ENCODE measurements at regions not wholly inside any gene's neighbourhood (a gene's known extent, or its start where the extent isn't known, plus 50 kb on each side); places are given as distances from the start of the nearest gene placed in this dataset.

DNA sequence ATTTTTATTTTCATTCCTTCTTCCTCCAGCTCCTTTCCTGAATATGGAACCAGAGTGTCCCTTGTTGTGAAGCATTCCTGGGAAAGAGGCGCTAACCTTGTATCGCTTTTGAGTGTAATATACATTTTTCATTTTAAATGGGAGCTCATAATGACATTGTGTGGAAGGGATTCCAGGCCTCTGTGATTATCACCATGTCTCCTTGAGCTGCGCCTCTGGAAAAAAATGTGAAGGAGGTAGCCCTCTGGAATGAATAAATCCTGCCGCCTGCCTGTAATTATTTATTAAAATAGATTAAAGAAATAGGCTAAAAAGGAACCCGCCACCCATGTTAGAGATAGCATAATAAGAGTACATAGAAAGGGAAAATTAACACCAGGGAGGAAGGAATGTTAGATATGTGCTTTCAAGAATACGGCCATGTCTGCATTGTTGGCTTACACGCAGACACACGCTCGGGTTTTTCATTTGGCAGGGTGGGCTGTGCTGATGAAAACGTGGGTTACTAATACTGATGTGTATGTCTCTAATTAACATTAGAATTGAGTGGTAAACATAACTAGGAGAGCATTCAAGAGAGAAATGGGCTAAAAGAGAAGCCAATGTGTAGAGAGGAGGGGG lies 138.5 kb downstream of the LINC00237 start:
- H3K79me2 ChIP-seq (ENCODE audit: insufficient read depth, low read depth): no peaks in the 10 kb centered on the region
- H3K27ac ChIP-seq: no peak overlapping the region
- H3K9ac ChIP-seq: no peak overlapping the region
- H3K4me2 ChIP-seq: no peak overlapping the region
- no peaks in the 10 kb centered on the region for H3K36me3 ChIP-seq (ENCODE audit: insufficient read depth)
- no peaks in the 10 kb centered on the region for H3K4me1 ChIP-seq (ENCODE audit: low read depth, poor library complexity, severe bottlenecking)
- H4K20me1 ChIP-seq (ENCODE audit: insufficient read depth): no peaks in the 10 kb centered on the region
- no peaks in the 10 kb centered on the region for H3K27me3 ChIP-seq (ENCODE audit: insufficient read depth, low read depth)
- H3K4me3 ChIP-seq (IDR thresholded peaks at IDR 0.05; ENCODE audit: insufficient read depth, low read depth, low read length): no peak overlapping the region
- TF ChIP-seq, protein P1, sequence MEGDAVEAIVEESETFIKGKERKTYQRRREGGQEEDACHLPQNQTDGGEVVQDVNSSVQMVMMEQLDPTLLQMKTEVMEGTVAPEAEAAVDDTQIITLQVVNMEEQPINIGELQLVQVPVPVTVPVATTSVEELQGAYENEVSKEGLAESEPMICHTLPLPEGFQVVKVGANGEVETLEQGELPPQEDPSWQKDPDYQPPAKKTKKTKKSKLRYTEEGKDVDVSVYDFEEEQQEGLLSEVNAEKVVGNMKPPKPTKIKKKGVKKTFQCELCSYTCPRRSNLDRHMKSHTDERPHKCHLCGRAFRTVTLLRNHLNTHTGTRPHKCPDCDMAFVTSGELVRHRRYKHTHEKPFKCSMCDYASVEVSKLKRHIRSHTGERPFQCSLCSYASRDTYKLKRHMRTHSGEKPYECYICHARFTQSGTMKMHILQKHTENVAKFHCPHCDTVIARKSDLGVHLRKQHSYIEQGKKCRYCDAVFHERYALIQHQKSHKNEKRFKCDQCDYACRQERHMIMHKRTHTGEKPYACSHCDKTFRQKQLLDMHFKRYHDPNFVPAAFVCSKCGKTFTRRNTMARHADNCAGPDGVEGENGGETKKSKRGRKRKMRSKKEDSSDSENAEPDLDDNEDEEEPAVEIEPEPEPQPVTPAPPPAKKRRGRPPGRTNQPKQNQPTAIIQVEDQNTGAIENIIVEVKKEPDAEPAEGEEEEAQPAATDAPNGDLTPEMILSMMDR (conservative IDR thresholded peaks at IDR 0.05; ENCODE audit: low read depth, low read length): no peak
- no peak overlapping the region for H2AFZ ChIP-seq (ENCODE audit: low read depth)

- Histone ChIP-seq H3K79me2 (ENCODE audit: insufficient read depth, low read depth) (no peaks in the 10 kb centered on the region), H2AFZ (ENCODE audit: low read depth) (no peak overlapping the region), H3K27me3 (ENCODE audit: insufficient read depth, low read depth) (no peaks in the 10 kb centered on the region), H3K4me1 (ENCODE audit: low read depth, poor library complexity, severe bottlenecking) (no peaks in the 10 kb centered on the region), H3K9ac (no peak overlapping the region), H3K4me3 (IDR thresholded peaks at IDR 0.05; ENCODE audit: insufficient read depth, low read depth, low read length) (no peak overlapping the region), H4K20me1 (ENCODE audit: insufficient read depth) (no peaks in the 10 kb centered on the region), H3K27ac (no peak overlapping the region), H3K4me2 (no peak overlapping the region), H3K36me3 (ENCODE audit: insufficient read depth) (no peaks in the 10 kb centered on the region)
- TF ChIP-seq, protein P1 (conservative IDR thresholded peaks at IDR 0.05; ENCODE audit: low read depth, low read length): no peak
Observed at GRCh38 chr20:20966171-20966570, 140.0 kb downstream of the LINC00237 start.

- TF ChIP-seq, protein P1 (conservative IDR thresholded peaks at IDR 0.05; ENCODE audit: low read depth, low read length): no peak
Observed at GRCh38 chr20:20959031-20959755, 147.0 kb downstream of the LINC00237 start.

GRCh38 chr20:20956513-20956931 lies 149.6 kb downstream of the LINC00237 start:
- Histone ChIP-seq H3K4me3 (IDR thresholded peaks at IDR 0.05; ENCODE audit: insufficient read depth, low read depth, low read length) (no peak overlapping the region), H3K27ac (no peak overlapping the region), H3K79me2 (ENCODE audit: insufficient read depth, low read depth) (no peaks in the 10 kb centered on the region), H3K4me1 (ENCODE audit: low read depth, poor library complexity, severe bottlenecking) (no peaks in the 10 kb centered on the region), H3K27me3 (ENCODE audit: insufficient read depth, low read depth) (no peaks in the 10 kb centered on the region), H3K36me3 (ENCODE audit: insufficient read depth) (no peaks in the 10 kb centered on the region), H2AFZ (ENCODE audit: low read depth) (no peak overlapping the region), H4K20me1 (ENCODE audit: insufficient read depth) (no peaks in the 10 kb centered on the region), H3K9ac (no peak overlapping the region), H3K4me2 (no peak overlapping the region)
- TF ChIP-seq, protein P1 (conservative IDR thresholded peaks at IDR 0.05; ENCODE audit: low read depth, low read length): no peak

More at GRCh38 chr20:20959031-20959755, 147.0 kb downstream of the LINC00237 start:
- Histone ChIP-seq H4K20me1 (ENCODE audit: insufficient read depth) (no peaks in the 10 kb centered on the region), H3K4me2 (no peak overlapping the region), H3K27me3 (ENCODE audit: insufficient read depth, low read depth) (no peaks in the 10 kb centered on the region), H3K9ac (no peak overlapping the region), H3K79me2 (ENCODE audit: insufficient read depth, low read depth) (no peaks in the 10 kb centered on the region), H3K4me3 (IDR thresholded peaks at IDR 0.05; ENCODE audit: insufficient read depth, low read depth, low read length) (no peak overlapping the region), H3K4me1 (ENCODE audit: low read depth, poor library complexity, severe bottlenecking) (no peaks in the 10 kb centered on the region), H3K27ac (no peak overlapping the region), H3K36me3 (ENCODE audit: insufficient read depth) (no peaks in the 10 kb centered on the region), H2AFZ (ENCODE audit: low read depth) (no peak overlapping the region)
